GM19372 (cell line): ENCODE measurements at regions not wholly inside any gene's neighbourhood (a gene's known extent, or its start where the extent isn't known, plus 50 kb on each side); places are given as distances from the start of the nearest gene placed in this dataset.

Experiments
- ATAC-seq: cut with Tn5 transposase; IDR thresholded peaks from one replicate; pipeline ENCODE4 v1.9.1; 2021; ENCODE audit warnings: mild to moderate bottlenecking, low read depth, moderate library complexity; ENCODE audit not compliant: unreplicated experiment

DNA sequence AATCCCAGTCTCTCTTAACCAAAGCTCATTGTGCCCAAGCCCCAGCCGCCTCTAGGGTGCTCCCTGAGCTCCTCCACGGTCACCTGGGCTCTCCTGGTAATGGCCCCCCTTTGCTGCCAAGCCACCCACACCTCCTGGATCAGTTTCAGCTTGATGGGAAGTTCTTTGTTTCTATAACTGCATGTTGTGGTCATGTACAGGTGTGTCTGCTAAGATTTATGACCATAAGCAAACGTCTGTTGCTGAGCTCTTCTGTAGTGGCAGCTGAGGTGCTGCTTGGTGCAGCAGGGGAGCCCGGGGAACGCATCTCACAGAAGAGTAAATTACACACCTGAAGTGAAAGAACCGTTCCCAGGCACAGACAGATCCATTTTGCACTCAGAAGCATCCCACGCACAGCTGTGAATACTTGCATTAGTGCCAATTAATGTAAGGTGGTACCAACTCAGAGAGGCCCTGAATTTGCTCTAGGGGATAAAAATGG is 194.6 kb upstream of the ARID1B start:
- ATAC-seq, result no peak

GRCh38 chr6:156579564-156579963 is 197.6 kb upstream of the ARID1B start:
- no peak for ATAC-seq

DNA sequence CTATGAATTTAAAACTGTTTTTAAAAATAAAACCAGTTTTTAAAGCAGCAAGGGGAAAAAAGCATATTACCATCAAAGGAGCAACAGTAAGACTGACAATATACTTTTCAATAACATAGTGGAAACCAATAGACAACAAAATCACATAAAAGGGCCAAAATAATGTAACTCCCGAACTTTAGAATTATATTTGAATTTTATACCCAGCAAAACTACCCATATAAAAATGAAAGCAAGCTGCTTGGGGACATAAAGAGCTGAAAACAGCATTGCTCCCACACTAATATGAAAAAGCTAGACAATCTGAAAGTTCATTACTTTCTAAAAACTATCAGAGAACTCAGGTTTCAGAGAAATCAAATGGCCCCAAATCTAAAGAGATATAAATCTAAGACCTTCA is 199.4 kb upstream of the ARID1B start:
- ATAC-seq, result no peak

DNA sequence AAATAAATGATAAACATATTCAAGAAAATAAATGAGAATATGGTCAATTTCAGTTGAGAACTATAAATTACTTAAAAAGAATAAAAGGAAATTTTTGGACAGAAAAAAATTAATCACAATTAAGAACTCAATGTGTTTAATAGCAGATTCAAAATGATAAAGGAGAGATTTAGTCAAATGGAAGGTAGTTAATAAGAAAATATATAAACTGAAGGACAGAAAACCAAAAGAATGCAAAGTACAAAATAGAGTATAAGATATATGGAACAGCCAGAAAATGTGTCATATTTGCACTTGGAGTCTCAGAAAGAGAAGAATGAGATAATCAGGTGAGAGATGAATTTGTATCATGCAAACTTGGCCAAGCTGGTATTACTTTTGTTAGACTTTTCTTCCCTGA is 201.8 kb upstream of the ARID1B start:
- no peak for ATAC-seq

GRCh38 chr6:156564807-156565149 is 212.4 kb upstream of the ARID1B start:
- ATAC-seq, result no peak

- ATAC-seq, result peak; percentile 98
Measured at GRCh38 chr6:156564127-156564806, 212.9 kb upstream of the ARID1B start.

DNA sequence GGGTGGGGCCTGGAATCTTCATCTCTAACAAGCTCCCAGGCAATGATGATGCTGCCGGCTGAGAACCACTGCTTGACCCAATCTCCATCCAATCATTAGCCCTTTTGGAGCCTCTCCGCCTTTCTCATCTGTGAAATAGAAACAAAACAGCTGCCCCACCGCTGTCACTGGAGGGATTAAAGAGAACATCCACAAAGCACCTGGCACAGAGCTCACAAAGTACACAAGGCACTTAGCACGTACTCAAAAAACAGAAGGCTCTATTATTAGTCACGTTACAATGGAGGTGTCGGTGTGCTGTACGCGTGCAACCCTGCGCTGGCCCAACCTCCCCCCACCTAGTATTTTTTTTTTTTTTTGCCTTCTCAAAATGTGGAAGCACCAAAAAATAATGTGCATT is 213.5 kb upstream of the ARID1B start:
- ATAC-seq, result no peak

DNA sequence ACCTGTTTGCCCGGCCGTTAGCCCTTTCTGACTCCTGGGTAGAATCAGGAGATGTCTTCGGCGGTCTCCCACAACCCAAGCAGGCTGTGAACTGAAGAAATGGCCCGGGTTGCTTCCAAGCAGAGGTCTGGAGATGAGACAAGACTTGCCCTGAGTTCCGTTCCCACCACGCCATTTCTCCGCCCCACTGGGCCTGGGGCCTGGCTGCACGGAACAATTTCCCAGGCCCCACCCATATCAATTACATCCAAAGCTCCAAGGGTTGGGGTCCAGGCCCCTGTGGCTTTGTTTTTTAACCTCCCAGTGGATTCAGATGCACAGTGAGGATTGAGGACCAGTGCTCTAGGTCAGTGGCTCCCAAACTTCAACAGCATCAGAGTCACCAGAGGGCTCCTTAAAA is 214.5 kb upstream of the ARID1B start:
- ATAC-seq, result no peak

DNA sequence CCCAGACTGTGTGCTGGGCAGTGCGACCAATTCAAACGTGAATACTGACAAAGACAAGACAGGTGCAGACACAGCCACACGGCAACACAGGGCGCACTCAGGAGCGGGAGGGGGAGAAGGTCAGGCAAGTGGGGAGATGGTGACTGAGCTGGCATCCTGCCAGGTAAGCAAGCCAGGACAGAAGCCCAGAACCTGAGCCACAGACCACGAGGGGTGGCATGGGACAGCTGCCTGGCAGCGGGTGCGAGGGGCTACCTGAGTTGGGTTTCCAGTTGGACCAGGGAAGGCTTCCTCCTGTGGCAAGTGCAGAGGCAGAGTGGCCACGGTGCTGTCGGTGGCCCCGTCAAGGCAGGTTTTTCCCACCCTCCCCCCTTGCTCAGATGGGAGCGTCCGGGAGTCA is 215.2 kb upstream of the ARID1B start:
- ATAC-seq, result no peak

DNA sequence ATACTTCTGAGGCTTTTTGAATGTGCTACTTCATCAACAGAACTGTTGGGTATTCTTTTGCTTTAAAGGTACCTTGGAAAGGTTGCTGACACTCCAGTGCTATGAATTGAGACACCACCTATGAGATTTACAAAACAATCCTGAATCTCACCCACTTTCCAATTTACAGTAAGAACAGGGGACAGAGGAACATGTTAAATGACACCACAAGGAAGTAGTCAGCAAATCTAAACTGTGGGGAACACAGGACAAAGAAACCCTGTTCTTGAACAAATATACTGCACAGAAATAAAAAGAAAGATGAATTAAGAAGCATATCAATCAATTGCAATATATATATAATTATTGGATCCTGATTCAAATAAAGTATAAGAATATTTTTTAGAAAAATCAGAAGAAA is 216.7 kb upstream of the ARID1B start:
- no peak for ATAC-seq

- ATAC-seq, result no peak
Measured at GRCh38 chr6:156559162-156559690, 218.0 kb upstream of the ARID1B start.

DNA sequence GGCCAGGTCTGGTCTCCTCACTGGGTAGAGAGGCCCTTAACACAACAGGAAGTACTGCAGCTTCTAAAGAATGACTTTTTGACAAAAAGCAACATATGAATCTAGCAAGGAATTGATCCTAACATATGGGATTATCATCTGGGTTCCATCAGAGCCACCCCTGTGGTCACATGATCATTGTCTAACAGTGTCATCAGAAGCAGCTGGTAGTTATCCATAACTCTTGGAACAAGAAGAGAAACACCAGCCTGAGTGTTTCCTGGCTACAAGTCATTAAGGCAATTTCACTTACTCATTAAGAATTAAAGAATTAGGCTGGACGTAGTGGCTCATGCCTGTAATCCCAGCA is 219.3 kb upstream of the ARID1B start:
- no peak for ATAC-seq

DNA sequence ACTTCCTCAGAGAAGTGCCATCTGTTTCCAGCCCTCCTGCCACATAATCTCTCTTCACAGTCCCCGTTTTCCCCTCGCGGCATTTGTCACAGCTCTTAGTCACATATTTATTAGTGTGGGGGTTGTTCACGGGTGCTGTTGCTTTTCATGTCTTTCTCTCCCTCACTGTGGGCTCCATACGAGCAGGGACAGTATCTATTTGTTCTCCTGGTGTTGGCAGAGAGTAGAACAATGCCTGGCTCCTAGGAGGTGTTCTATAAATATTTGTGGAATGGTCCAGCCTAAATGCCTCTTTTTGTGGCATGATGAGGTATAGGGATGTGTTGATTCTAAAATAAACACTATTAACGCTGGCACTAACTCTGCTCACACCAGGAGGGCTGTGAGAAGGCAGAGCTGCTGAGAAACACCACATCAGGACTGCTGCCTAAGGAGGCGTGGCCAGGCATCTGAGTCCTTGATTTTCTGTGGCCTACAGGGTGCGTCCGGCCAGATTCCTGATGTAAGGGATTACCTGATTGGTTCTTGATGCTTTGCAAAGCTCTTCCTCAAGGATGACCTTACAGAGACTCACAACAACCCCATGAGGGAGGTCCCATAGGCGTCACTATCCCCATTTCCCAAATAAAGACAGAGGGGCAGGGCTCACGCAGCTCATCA is 219.8 kb upstream of the ARID1B start:
- no peak for ATAC-seq

GRCh38 chr6:156556811-156557210 is 220.4 kb upstream of the ARID1B start:
- no peak for ATAC-seq

DNA sequence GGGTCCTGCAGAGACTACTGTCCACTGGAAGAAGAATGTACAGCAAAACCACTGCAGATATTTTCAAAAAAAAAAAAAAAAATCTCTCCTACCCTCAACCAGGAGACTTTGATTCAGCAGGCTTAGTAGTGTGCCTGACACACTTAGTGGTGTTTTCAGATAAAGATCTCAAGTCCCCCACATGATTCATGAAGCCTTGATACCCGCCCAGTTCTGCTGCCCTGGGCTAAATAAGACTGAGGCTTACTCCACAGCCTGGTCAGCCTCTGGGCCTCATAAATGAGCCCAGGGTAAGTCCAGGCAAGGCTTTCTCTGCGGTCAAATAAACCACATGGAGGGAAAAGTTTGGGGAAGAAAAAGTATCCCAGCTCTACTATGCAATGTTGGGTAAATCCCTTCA is 222.1 kb upstream of the ARID1B start:
- no peak for ATAC-seq

GRCh38 chr6:156554160-156554559 is 223.0 kb upstream of the ARID1B start:
- no peak for ATAC-seq

- ATAC-seq, result no peak
Measured at GRCh38 chr6:156552849-156553248, 224.3 kb upstream of the ARID1B start.

GRCh38 chr6:156550949-156551348 is 226.2 kb upstream of the ARID1B start:
- no peak for ATAC-seq

GRCh38 chr6:156545931-156546330 is 231.2 kb upstream of the ARID1B start:
- no peak for ATAC-seq

DNA sequence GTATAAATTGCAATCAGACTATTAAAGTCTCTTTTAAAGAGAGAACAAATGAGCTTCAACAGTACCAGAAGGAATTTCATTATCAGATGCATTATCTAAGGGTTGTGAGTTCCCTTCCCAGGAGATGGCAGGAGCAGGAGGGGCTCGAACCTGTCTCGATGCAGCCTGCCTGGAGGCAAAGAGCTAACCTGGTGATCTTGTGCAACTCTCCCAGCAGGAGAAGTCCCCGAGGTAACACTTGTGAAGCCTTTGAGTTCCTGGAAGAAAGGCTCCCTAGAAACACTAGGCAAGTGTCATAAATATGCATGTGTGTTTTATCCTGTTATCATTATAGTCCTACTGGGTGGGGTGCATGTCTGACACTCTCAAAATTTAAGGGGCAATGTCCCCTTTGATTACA is 232.2 kb upstream of the ARID1B start:
- ATAC-seq, result no peak

GRCh38 chr6:156544046-156544445 is 233.1 kb upstream of the ARID1B start:
- ATAC-seq, result no peak

DNA sequence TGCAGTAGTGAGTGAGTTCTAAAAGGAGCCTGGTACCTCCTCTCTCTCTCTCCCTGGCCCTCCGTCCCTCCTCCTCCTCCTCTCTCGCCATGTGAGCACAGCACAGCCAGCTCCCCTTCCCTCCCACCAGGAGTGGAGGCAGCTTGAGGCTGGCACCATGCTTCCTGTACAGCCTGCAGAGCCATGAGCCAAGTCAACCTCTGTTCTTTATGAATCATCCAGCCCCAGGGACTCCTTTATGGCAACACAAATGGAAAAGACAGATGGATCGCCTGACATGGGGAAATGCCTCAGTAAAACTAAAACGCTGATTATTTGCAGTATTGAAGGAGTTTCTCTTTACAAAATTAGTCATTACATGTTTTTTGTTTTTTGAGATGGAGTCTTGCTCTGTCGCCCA is 233.7 kb upstream of the ARID1B start:
- no peak for ATAC-seq
